EH (cell line): ENCODE measurements at regions not wholly inside any gene's neighbourhood (a gene's known extent, or its start where the extent isn't known, plus 50 kb on each side); places are given as distances from the start of the nearest gene placed in this dataset.

Experiments
- DNase-seq: peaks from one replicate; pipeline ENCODE4 v3.0.0-alpha.2; 2015; ENCODE audit warnings: low read depth

DNA sequence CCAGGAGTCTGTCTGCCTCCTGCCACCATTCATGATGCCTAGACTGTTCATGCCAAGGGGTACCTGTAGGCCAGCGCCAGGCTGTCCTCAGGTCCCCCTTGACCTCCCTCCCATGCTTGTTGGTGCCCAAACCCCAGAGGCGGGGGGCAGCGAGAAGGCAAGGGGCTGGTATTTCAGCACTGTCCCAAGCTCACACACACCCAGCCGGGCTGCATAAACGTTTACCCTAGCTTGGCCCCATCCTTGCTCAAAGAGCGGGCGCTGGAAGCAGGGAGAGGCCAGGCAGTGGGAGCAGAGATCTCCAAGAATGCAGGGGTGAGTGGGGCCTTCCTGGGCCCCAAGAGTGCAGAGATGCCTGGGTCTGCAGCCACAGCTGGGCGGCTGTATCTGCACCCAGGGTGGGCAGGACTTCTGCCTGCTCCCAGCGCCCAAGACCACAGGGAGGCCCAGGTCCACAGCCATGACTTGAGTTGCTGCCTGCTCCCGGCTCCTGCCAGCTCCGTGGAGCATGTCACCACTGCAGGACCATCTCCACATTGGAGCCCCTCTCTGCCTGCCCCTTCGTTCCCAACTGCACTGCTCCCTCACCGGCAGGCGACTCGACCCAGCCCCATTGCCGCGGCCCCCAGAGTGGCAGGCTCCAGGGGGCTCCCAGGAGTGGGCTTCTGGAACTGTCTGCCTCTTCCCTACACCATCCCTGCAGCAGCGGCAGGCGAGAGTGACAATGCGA, 616.6 kb downstream of the METTL4 start:
- DNase-seq: no peak

DNA sequence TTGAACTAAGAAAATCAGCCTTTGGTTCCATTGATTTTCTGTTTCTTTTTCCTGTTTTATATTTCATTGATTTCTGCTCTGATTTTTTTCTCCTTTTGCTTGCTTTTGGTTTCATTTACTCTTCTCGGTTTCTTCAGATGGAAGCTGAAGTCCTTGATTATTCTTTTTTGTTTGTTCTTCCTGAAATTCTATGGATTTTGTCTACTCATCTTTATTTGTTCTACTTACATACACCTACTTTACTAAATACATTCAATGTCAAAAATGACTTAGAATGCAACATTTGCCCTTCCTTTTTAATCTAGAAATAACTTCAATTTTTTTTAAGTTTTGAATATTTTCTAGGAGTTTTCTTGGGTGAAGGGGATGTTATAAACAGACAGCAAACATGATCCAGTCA, 612.5 kb downstream of the METTL4 start:
- no peak for DNase-seq

DNA sequence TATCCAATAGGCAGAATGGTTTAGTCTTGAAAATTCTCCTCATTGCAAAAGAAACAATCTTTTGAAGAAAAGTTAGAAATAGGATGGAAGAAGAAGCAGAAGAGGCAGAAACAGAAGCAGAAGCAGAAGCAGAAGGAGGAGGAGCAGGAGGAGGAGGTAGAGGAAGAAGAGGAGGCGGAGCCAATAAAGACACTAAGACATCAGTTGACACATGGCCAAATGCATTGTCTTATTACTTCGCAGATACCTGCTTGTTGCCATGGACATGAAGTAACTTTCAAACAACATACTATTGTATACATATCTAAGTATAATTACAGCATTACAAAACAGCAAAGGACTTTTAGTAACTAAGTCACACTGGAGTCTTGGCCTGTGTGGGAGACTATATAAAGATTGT, 606.3 kb downstream of the METTL4 start:
- no peak for DNase-seq

DNA sequence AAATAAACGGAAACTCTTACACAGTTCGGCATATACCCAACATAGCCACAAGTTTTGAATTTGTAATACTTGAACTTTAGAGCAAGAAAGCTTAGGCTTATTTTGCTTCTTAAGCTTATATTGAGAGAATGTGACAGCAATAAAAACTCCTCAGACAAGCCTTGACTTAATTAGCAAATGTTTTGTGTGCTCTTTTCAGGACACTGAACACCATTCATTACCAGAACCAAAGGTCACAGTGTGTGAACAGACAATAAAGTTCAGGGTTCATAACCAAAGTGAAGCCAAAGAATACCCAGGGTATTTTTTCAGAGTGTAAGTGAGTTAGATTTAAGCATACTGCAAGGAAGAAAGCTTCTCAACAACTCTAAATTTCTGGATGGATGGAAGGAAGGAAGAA, 605.8 kb downstream of the METTL4 start:
- no peak for DNase-seq

DNA sequence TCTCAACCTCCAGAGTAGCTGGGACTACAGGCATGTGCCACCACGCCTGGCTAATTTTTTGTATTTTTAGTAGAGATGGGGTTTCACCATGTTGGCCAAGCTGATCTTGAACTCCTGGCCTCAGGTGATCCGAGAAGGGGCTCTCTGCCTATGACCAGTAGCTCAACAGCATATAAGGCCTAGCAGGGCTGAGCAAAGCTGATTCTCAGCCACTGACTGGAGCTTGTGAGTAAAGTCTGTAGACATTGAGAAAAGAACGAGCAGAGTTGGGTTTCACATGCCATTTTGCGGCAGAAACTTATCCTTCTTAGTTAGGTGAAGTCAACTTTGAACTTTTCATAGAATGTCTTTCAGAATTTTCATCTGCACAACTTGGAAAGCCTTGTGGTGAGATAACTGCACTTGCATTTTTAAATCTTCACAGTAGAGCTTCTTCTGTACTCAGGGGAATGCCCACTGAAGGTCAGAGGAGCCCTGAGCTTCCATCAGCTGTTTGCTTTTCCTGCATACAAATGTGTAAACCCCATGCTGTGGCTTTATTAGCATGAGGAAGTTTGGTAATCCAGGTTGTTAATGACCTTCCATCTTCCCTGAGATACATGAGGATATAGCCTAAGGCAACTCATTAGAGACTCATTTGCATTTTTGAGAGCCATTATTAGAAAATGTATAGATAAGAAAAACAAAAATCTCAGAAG, 602.4 kb downstream of the METTL4 start:
- no peak for DNase-seq

DNA sequence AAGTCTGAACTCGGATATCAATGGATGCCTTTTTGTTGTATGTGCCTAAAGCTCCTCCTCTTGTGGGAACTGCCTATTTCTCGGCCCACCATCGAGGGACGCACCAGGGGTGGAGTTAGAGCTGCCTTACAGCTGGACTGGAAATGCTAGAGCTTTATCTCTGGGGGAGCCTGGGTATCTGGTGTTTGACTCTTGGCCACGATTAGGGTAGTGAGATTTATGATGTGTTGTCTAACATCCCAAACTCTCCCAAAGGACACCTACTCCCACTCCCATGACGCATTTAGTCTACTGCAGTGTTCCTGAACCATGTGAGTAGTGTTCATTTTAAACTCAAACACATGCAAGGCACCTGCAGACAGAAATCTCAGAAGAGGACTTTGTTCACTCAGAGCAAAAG, 594.8 kb downstream of the METTL4 start:
- DNase-seq: no peak

DNA sequence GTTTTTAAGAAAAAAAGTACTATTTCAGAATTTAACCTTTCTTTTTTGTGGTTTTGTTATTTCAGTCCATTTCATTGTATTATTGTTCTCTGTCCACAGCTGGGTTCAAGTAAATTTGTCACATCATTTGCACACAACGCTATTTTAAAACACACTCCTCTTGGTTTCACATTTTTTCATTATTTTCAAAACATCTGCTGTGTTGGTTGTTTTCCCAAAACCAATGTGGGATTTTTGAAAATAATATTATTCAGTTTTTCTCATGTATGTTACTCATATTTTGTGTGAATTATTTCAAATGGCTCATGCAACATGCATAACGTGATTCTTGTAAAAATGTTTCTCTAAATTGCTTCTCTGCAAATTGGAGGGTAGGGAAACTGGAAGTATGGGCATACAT, 589.2 kb downstream of the METTL4 start:
- DNase-seq: no peak

DNA sequence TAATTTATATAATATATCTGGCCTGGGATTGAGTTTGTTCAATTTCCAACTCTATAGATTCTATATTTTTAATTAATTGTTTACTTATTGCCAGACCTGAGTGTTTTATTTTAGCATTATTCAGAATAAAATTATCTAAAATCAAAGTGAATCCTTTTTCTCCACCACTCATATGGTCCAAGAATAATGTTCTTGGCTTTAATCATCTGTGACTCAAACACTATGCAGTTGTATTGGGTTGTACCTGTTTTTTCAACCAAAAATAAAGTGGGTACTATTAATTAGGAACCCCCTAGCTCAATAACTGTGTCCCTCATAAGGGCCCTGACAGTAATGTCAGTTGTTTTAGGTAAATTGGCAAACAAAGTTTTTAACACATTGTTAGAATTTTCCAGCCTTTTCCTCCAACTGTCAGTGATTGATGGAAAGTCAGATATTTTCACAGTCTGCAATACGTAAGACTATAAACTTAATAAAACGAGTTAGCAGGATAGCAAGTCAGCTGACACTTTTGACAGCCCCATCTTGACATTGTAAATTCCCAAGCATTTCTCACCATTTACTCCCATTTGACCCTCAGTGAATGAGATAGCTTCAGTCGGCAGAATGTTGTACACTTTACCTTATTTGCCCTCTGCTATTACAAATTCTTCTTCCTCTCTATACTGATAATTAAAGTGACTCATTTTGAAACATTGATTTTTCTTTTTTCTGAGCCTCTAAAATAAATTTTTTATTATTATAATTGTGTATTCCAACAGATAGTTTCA, 587.4 kb downstream of the METTL4 start:
- DNase-seq: no peak

DNA sequence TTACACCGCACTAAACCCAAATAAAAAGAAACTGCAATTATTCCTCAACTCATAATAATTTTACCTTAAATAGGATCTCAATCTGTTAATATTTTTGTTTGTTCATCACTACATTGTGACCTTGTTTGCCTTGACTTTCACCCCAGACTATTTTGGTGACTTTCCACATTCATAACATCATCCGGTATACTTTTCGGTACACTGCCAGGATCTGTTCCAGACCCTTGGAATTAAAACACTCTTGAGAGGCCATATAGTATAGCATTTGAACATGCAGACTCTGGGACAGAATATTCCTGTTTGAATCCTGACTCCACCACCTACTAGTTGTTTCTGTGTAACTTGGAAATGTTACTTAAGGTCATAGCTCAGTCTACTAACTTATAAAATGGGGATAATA, 577.4 kb downstream of the METTL4 start:
- no peak for DNase-seq

DNA sequence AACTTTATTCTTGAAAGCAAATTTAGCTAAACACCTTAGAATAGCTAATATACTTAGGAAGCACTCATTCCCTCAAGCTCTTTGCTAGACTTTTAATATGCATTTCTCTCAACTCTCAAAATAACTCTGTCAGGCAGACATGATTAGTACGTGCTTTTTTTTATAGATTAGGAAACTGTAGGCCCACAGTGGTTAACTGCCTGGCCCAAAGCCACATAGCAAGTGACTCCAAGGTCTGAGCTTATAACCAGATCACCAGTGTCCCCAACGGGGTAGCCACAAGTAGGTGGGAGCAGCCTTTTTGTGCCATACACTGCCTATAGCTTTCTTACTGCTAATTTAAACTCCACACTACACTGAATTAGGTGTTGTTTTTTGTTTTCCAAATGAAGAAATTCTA, 576.8 kb downstream of the METTL4 start:
- no peak for DNase-seq

DNA sequence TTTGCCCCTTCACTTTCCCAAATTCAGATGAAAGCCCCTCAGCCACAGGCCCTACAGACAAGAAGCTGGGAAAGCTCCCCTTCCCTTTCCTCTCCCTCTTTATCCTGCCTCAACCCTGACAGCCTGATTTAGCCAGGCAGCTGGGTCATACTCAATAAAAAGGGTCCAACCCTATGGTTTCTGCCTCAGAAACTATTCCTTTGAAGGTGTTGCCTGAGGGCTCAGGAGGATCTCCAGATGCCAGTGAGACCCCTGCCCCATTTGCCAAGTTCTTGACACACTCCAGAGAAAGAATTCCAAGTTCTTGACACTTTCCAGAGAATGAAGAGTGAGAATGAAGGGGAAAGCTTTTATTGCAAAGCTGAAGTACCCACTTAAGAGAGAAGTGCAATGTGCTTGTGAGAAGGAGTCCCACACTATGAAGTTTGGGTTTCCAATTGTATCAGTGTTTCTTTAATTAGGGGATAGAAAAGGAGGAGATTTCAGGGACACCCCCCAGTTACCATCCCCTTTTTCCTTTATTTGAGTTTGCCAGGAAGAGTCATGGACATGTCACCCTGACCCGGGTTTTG, 576.2 kb downstream of the METTL4 start:
- DNase-seq: no peak

DNA sequence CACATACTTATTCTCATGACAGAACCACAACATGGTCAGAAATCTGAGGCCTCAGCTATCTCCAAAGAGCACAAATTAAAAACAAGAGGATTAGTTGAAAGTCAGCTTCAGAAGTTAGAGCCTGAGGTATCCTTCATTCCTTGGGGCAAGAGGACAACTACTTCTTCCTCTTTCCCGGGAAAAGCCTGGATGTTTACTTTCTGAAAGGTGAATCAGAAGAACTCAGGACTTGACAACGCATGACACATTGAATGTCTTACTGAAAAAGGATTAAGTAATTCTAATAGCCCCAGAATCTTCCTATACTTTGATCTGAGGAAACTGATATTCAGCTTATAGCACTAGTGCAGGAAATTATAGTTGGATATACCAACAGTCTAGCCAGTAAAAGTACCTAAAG, 573.2 kb downstream of the METTL4 start:
- no peak for DNase-seq

DNA sequence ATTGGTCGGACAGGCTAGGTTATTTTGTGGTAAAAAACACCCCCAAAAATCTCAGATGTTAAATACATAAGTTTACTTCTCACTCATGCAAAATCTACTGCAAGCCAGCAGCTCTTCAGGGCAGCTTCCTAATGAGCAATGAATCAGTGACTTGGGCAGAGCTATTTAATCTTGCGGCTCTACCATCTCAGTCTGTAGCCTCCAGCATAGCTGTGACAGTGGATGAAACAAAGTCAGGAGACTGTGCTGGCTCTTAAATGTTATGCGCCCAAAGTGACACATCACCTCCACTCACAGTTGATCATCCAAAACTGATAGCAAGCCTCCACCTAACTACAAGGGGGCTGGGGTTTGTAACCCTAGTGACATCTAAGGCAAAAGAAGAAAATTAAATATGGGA, 571.9 kb downstream of the METTL4 start:
- no peak for DNase-seq

DNA sequence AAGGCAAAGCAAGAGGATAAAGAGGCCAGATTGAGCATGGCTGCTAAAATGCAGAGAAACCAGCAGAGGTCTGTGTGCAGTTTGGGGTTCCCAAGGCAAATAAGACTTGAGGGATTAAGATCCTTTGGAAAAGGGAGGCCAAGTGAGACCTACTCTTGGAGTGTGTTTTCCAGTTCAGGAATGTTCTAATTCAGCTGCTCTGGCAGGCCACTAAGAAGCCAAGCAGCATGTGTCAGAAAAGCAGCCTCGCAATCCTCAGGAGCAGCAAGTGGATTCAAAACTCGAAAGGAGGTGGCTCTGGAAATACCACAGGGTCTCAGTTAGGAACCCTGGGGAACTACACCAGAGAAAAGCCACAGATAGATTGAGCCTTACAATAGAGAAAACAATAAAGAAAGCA, 569.2 kb downstream of the METTL4 start:
- no peak for DNase-seq

DNA sequence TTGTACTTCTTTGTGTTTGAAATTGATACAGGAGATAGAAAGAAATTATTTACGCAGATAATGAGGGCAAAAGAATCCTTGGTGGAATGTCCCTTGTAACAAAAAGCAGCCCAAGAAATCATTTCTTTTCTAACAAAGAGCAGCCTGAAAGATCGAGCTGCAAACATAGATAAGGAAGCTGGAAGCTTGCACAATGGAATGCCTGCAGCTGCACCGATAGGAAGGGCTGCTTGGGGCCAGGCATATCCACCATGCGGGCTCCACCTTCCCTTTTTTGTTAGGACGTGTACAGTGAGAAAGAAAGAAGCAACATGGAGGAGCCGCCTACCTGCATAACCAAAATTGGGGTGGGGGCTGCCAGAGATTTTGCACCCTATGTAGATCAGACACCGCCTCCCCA, 568.7 kb downstream of the METTL4 start:
- no peak for DNase-seq

DNA sequence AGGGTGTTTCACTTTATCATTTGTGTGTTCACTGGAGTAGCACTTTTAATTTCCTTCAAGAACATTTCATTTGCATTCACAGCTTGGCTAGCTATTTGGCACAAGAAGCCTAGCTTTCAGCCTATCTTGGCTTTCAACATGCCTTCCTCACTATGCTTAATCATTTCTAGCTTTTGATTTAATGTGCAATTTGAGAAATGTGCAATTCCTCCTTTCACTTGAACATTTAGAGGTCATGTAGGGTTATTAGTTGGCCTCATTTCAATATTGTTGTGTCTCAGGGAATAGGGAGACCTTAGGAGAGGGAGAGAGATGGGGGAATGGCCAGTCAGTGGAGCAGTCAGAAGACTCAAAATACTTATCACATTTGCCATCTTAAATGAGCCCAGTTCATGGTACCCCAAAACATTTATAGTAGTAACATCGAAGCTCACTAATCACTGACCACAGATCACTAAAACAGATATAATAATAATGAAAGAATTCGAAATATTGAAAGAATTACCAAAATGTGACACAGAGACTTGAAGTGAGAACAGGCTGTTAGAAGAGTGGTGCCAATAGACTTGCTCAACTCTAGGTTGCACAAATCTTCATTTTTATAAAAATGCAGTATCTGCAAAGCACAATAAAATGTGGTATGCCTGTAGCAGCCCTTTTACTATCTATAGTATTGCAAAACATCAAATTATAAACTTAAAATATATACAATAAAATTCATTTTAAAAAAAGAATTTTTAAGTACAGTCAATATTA, 561.2 kb downstream of the METTL4 start:
- DNase-seq: no peak

DNA sequence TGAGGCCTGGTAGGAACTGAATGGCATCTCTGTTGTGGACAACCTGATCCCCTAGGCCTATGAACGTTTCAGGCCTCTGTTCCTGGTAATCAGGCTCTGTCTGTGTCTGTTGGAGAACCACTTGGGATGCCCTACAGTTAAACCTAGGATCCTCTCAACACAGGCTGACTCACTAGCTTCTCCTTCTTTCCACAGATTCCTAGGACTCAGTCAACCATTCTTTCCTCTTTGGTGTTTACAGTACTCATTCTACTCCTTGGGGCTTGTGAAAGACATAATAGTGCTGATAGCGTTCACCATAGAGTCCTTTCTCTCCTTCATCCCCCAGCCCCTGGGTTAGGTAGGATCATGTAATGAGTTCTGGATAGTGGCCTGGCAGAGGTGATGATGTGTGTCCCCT, 544.3 kb downstream of the METTL4 start:
- no peak for DNase-seq

DNA sequence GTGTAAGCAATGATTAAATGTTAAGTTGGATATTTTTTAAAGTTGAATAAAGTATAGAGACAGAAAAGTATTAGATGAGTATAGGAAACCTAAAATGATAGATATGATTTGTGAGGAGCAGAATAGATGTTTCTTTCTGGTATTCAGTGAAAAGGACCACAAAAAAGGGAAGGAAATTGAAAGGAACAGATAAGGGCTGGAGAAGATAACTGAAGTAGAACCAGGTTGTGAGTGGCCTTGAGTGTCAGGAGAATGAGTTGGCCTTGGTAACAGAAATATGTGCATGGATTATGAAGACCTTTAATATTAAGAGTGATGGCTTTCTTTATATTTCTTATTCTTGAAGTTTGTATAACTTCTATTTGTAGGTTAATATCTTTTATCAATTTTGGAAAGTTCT, 543.5 kb downstream of the METTL4 start:
- DNase-seq: no peak

DNA sequence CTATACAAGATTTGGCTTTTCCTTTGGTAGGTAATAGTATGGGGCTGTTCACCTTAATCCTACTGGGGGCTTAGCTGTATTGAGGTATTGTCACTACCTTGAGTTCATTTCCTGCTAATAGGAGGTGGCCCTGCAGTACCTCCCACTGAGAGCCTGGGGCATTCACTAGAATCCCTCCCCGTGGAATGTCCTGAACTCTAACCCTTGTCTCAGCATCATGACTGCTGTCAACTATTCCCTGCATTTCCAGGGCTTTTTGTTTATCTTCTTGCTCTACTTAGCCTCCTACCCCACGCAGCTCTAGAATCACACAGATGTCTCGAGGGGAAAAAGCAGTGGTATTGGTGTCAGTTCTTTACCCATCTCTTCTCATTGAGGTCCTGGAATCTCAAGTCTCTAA, 542.3 kb downstream of the METTL4 start:
- no peak for DNase-seq

DNA sequence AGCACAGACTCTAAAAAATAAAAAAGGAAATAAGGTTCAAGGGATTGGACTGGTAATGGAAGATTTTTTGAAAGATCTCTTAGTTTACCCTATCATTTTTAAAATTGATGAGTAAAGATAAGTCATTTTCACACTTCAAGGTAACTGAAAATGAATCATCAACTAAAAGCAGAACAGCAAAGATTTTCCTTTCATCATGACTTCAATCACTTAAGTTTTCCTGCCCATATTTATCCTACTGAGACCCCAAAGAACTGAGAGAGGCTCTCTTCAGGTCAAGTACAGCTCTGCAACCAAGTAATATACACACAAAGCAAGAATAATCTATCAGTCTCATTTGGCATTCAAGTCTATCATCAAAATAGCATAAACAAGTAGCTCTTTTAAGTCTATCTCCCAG, 540.7 kb downstream of the METTL4 start:
- no peak for DNase-seq

DNA sequence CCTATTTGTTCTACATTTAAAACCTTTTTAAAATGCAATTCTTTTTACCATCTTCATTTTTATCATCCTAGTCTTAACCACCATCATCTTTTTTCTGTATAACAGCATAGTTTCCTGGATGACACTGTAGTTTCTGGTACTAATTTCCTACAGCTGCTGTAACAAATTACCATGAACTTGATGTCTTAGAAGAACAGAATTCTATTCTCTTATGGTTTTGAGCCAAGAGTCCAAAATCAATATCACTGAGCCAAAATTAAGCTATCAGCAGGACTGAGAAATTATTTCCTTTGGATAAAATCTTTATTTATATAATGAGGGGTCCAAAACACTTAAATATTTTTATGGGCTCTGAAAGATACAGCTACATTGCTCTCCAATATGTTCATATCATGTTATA, 539.3 kb downstream of the METTL4 start:
- no peak for DNase-seq

DNA sequence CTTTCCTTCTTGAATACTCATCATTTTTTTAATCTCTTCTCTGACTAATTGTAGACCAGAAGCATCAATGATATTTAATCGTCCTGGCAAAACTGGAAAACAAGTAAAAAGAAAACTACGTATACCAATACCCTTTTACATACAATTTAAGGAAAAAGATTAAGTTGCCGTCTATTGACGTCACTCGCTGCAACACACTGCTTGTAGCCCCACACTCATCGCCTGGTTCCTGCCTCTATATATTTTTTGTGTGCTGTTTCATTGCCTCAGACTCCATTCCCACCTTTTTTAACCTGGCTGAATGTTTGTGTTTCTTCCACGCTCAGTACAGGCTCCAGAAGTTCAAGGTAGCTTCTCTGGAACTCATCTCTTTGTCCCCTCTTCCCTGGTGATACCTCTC, 536.2 kb downstream of the METTL4 start:
- DNase-seq: no peak
